ENCODE measurements at regions not wholly inside any gene's neighbourhood (a gene's known extent, or its start where the extent isn't known, plus 50 kb on each side); places are given as distances from the start of the nearest gene placed in this dataset.
"Not testable (repeated sequence)": the region's sequence is repeated elsewhere in the genome, so short reads cannot be mapped to it uniquely, and the experiment has no call there.

DNA sequence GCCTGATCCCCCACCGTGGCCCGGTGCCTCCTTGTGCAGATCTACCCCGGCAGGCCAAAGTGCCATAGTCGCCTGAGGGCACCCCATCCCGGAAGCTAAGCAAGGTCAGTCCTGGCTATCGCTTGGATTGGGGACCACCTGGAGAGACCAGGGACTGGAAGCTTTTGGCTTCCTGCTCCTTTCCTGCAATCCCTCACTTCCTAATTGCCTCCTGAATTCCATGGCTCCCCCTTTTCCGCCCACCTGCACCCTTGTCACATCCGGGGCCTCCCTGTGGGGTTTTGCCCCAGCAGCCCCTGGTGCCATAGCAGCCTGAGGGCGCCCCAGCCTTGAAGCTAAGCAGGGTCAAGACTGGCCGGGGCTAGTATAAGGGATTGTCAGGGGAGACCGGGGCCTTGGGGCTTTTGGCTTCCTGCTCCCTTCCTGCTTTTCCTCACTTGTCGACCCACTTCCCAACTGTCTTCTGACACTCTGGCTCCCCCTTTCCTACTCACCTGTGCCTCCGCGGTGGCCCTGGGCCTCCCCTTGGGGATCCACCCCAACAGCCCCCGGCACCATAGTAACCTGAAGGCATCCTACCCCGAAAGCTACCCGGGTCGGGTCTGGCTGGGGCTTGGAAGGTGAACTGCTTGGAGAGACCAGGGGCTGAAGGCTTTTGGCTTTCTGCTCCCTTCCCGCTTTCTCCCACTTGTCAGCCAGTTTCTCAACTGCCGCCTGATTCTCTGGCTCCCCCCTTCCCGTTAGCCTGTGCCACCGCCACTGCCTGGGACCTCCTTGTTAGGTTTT, 2293.6 kb downstream of the TP53TG3F start:
- DNase-seq: no peak

DNA sequence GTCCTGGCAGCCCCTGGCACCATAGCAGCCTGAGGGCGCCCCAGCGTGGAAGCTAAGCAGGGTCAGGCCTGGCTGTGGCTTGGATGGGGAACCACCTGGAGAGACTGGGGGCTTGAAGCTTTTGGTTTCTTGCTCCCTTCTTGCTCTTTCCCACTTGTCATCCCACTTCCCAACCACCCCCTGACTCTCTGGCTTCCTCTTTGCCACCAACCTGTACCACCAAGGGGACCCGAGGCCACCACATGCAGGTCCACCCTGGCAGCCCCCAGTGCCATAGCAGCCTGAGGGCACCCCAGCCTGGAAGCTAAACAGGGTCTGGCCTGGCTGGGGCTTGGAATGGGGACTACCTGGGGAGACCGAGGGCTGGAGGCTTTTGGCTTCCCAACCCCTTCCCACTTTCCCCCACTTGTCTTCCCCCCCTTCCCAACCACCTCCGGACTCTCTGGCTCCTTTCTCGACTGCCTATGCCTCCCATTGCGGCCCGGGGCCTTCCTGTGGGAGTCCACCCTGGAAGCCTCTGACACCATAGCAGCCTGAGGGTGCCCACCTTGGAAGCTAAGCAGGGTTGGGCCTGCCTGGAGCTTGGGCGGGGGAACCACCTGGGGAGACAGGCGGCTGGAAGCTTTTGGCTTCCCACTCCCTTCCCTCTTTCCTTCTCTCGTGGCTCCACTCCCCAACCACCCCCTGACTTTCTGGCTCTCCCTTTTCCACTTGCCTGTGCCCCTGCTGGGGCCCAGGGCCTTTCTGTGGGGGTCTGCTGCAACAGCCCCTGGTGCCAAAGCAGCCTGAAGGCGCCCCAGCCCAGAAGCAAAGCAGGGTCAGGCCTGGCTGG, 2294.4 kb downstream of the TP53TG3F start:
- DNase-seq: no peak

DNA sequence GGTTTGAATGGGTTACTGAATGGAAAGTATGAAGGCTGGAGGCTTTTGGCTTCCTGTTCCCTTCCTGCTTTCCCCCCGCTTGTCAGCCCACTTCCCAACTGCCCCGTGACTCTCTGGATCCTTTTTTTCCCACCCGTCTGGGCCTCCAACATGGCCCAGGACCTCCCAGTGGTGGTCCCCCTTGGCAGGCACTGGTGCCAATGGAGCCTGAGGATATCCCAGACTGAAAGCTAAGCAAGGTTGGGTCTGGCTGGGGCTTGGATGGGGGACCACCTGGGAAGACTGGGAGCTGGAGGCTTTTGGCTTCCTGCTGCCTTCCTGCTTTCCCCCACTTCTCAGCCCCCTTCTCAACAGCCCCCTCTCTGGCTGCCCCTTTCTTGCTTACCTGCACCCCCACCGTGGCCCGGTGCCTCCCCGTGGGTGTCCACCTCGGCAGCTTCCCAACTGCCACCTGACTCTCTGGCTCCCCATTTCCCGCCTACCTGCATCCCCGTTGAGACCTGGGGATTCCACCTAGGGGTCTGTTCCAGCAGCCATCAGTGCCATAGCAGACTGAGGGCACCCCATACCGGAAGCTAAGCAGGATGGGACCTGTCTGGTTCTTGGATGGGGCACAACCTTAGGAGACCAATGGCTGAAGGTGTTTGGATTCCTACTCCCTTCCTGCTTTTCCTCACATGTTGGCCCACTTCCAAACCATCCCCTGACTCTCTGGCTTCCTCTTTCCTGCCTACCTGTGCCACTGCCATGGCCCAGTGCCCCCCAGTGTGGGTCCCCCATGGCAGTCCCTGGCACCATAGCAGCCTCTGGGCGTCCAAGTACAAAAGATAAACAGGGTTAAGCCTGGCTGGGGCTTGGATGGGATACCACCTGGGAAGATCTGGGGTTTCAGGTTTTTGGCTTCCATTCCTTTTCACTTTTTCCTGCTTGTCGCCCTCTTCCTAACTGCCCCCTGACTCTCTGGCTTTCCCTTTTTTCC, 2295.3 kb downstream of the TP53TG3F start:
- DNase-seq: no peak

DNA sequence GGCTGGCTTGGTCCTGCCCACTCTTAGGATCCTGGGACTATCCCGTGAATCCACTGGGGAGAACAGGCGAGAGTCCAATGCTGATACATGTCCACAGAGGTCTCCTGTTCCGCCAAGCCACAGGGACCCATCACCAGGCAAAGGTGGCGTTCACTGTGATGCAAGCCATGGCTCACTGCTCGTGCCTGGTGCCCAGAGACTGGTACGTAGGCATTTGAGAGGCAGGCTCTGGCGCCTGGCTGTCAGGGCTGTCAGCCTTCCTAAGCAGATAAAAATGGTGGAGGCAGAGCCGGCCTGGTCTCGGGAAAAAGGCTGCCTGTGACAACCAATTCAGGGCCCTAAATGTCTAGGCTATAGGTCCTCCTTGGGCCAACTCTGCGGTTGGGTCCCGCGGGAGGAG, 2329.0 kb downstream of the TP53TG3F start:
- DNase-seq: no peak

DNA sequence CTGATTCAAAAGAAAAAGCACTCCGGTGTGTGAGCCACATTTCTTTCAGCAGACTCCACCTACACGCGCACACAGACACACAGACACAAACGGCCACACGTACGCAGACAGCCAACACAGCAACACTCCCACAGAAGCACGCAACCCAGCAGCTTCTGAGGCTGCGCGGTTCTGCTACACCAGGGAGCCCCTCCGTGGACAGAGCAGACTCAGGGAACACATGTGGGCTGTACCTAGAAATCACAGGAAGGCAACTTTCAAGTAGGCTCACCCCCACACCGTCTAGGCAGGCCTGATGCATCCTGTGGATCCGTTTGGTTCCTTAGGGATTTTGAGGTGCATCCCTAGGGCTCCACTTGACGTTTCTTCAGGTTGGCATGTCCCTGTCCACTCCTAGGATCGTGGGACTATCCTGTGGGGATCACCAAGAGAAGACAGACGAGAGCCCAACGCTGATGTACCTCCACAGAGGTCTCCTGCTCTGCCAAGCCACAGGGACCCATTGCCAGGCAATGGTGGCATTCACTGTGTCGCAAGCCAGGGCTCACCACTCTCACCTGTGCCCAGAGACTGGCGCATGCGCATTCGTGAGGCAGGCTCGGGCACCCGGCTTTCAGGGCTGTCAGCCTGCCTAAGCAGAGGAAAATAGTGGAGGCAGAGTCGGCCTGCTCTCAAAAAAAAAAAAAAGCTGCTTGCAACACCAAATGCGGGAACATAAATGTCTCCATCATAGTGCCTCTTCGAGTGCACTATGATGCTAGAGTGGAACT, 2333.3 kb downstream of the TP53TG3F start:
- DNase-seq: no peak

DNA sequence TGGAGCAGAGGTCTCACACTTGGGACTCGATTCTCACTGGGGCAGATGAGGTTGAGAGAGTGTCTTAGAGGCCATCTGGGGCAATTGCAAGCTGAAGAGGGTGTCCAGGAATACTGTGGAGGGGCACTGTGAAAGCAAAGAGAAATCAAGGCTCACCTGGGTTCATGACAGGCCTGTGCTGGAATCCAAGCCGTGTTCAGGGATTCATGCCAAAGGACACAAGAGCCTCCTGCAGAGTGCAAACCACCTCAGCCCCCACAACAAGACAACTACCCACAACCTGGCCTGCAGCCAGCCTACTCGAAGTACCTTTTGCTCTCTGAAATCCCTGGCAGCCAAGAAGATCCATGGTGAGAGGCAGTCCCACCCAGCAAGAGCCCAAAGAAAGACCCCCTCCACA, 2334.2 kb downstream of the TP53TG3F start:
- no peak for DNase-seq

DNA sequence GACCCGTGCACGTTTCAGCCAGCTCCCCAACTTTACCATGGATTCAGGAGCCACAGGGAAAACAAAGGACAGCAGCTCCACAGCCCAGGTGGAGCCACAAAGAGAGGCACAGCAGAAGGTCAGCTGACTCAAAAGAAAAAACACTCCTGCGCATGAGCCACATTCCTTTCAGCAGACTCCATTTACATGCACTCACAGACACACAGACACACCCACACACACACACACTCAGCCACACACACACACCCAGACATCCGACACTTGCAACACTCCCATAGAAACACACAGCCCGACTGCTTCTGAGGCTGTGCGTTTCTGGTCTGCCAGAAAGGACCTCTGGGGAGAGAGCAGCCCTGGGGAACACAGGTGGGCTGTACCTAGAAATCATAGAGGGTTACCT, 2335.5 kb downstream of the TP53TG3F start:
- no peak for DNase-seq

DNA sequence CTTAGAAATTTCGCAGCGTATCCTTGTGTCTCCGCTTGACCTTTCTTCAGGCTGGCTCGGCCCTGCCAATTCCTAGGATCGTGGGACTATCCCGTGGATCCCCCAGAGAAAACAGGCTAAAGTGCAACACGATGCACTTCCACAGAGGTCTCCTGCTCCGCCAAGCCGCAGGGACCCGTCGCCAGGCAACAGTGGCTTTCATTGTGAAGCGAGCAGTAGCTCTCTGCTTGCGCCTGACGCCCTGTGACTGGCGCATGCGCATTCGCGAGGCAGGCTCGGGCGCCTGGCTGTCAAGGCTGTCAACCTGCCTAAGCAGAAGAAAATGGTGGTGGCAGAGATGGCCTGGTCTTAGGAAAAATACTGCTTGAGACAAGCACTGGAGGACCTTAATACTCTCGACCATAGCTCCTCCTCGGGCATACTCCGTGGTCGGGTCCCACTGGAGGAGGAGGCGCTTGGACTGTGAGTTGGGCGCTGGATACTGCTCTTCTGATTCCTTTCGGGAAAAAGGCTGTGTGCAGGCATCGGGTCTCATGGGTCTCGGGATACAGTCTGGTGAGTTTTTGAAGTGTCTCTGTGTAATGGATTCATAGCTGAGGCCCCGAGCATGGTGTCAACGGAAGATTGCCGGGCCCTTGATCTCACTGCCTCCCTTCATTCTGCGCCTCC, 2336.1 kb downstream of the TP53TG3F start:
- no peak for DNase-seq

DNA sequence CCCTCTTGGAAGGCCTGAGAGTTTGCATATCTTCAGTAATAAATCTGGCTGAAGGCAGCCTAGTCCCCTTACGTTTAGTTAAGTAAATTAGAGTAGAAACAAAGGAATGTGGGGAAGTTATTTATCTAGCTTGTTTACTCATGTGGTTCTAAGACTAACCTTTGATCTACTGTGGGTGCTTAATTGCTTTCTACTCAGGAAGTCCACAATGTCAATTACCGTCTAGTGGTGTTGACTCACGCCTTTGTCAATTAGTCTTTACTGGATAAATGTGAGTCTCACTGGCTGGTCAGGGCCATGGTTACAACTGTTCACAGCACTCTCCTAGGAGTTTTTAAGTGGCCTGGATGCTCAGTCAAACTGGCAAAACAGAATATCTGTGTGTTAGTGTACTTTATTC, 2338.4 kb downstream of the TP53TG3F start:
- DNase-seq: no peak

DNA sequence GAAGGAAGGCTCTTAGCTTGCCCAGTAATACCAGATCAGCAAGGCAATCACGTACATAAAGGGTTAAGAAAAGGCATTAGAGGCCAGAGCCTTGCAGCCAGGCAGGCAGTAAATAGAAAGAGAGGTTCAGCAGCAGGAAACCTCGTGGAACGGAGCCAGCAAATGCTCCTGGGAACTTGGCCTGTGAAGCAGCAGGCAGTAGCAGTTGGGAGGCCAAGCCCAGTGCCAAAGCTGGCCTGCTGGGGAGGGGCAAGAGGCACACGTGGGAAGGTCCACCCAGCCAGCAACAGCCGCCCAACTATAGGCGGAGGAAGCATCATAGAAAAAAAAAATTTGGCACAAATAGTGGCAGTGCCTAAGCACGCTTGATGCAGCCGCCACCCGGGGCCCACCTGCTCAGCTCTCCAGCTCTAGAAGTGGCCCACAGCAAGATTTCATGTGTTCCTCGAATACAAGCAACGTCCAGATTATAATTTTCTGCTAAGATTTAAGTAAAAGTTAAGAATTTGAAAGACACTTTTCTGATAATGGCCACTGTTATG, 2339.5 kb downstream of the TP53TG3F start:
- no peak for DNase-seq

DNA sequence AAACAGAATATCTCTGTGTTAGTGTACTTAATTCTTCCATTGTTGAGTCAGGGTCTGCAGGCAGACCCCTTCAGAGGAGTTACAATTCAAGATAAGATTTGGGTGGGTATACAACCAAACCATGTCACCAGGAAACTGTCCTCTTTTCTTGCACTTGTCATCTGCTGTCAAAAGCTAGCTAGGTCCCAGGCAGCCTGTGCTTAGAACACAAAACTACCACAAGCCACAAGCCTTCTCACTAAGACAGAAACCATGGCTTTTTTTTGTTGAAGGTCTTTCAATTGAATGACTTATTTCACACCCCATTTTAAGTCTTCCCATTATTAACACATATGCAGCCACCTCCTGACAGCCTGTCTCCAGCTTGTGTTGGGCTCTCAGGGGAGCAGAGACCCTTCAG, 2345.1 kb downstream of the TP53TG3F start:
- DNase-seq: not testable (repeated sequence)

DNA sequence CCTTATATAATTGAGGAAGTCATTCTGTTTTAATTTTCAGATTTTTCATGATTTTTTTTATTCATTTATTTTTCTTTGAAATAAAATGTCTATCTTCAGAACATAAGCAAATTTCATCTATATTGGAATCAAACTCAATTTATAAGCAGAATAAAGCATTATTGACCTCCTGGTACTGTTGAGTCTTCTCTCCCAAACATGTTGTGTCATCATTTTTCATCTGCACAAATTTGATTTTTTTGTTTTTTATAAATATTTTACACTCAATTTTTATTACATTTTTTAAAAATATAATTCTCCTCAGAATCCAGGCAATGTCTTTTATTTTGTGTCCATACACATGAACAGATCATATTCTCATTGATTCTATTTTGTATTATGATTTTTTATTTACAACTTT, 2363.9 kb downstream of the TP53TG3F start:
- no peak for DNase-seq

DNA sequence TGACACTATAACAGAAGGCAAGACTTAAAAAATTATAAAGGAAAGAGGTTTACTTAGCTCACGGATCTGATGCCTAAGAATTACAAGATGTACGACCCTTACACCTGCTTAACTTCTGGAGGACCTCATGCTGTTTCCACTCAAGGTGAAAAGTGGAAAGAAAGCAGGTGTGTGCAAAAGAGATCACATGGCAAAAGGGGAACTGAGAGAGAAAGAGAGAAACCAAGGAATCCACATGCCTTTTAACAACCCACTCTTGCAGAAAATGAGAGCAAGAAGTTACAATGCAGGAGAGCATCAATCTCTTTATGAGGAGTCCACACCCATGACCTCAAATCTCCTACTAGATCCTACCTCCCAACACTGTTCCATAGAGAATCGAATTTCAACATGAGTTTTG, 2382.2 kb downstream of the TP53TG3F start:
- DNase-seq: no peak

DNA sequence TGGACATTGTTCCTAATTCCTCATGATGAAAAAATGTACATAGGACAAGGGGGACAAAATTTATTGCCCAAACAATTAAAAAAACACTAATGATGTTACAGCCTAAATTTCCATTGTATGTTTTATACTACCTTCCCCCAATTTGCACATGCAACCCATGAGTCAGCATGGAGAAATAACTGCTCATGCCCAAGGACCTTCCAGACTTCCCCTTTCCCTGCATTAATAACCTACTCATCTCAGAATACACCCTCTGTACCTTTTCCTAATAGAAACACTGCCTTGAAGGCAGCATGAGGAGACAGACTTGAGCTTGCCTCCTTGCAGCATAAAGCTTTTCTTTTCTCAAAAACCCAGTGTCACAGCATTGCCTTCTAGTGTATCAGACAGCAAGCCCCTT, 2402.8 kb downstream of the TP53TG3F start:
- DNase-seq: no peak

DNA sequence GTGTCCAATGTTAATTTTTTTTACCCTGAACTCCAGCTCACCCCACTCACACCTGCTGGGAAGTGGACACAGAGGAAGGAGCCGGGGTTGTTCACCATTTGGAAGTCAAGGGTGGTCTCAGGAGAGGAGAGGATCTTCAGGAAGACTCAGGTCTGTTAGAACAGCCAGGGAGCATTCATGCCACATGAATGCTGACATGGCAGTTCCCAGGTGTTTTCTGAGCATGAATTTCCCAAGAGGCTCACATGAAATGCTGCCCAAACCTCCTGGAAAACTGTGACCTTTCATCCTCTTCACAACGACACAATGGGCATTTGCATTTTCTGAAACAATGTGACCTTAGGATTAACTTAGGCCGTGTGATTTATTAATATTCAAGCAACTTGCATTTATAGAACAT, 2409.2 kb downstream of the TP53TG3F start:
- DNase-seq: no peak

DNA sequence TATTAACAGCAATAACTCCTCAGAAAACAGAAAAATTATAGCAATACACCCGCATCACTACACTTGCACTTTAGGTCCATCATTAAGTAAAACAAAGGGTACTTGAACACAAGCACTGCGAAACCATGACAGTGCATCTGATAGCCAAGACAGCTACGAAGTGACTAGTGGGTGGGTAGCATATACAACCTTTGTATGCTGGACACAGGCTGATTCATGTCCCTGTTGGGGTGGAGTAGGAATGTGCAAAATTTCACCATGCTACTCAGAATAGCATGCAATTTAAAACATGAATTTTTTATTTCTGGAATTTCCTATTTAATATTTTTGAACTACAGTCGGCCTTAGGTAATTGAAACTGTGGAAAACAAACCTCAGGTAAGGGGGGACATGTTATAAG, 2414.1 kb downstream of the TP53TG3F start:
- no peak for DNase-seq

DNA sequence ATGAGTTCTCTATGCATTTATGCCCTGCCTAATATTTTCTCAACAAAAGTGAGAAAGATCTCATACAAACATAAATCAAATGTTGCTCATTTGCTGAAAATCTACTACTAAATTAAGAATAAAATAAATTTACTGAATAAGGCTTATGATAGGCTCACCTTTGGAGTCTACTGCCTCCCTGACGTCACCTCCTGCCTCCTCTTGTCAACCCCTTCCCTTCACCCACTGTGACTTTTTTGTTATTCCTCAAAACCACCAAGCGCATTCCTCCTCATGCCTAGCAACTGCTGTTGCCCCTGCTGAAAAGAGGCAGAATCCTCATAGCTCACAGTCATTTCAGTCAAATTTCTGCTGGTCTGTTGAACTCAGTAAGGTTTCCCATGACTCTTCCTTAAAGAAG, 2422.2 kb downstream of the TP53TG3F start:
- DNase-seq: no peak

DNA sequence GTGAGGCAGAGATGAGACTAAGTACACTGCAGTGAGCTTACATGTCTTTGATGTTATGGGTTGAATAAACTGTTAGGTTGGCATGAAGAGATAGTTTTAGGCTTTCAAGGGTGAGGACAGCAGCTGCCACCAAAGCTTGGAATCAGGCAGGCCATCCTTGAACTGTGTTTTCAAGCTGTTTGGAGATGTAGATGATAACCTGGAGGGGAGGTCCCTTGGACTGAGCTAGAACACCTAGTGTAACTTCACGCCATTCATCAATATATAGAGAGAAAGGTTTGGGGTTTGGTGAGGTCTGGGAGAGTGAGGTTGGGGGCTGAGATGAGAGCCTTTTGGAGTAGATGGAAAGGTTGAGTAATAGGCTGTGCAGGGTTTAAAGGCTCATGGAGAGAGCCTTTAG, 2447.0 kb downstream of the TP53TG3F start:
- no peak for DNase-seq

DNA sequence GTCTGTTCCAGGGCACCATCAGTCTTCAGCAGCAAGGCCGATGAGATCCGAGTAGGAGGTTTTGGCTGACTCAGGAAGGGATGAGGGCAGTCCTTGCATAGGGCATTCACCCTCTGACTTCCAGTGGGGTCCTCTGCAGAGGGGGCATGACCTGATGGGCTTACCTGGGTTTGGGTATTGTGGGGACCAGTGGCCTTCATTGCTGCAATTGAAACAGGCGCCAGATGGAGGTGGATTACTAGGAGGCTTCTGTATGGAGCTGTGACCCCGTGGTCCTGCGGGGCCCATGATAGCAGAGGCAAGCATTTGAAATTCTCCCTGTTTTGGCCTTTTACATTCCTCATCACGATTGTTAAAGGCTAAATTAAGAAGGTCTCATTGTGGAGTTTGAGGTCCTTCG, 2448.7 kb downstream of the TP53TG3F start:
- DNase-seq: no peak

DNA sequence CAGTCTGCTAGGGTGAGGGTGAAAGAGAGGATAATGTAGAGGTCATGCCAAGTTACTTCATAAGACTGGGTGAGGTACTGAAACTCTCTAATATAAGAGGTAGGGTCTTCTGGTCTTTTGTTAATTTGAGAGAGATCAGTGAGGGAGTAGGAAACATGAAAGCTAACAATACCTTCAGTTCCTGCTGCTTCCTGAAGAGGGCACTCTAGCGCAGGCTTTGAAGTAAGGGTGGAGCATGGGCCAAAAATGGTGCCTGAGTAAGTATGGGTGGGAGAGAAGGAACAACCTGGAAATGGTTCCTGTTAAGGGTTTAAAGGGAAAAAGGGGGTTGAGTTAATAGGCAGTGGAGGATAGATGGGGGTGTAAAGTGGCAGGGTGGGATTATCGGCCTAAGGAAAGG, 2449.5 kb downstream of the TP53TG3F start:
- DNase-seq: peak in 1 of 2 experiments; percentile 25

DNA sequence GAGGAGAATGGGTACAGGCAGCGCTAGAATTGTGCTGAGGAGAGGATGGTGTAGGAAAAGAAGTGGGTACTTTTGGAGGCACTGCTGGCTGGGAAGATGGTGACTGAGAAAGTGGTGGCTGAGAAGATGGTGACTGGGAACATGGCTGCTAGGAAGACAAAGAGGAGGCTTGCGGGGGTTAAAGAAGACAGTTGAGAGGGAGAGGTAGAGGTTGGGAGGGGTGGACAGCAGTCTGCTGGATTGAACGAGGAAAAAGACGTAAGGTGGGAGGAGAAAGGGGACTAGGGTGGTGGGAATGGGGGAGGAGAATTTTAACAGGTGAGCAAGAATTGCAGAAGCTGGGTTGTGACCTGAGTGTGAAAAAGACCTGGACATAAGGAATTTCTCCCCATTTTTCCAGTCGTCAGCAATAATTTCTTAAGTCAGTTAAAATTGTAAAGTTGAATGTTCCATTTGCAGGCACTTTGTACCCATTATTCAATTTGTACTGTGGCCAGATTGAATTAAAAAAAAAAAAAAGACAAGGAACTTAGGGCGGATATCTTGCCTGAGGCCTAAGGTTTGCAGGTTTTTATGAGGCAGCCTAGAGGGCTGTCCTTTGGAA, 2450.0 kb downstream of the TP53TG3F start:
- DNase-seq: no peak

Measured in NCI-H524 (cell line).